HG03280 (cell line): ENCODE measurements at regions not wholly inside any gene's neighbourhood (a gene's known extent, or its start where the extent isn't known, plus 50 kb on each side); places are given as distances from the start of the nearest gene placed in this dataset.
"Not testable (repeated sequence)": the region's sequence is repeated elsewhere in the genome, so short reads cannot be mapped to it uniquely, and the experiment has no call there.

Experiments
- ATAC-seq: cut with Tn5 transposase; IDR thresholded peaks from one replicate; pipeline ENCODE4 v1.9.1; 2021; ENCODE audit warnings: mild to moderate bottlenecking, moderate library complexity; ENCODE audit not compliant: unreplicated experiment

GRCh38 chr2:153420394-153420793 lies 58.2 kb downstream of the RPRM start:
- no peak for ATAC-seq

GRCh38 chr2:153417077-153417476 lies 61.5 kb downstream of the RPRM start:
- no peak for ATAC-seq

GRCh38 chr2:153416071-153416470 lies 62.5 kb downstream of the RPRM start:
- no peak for ATAC-seq

GRCh38 chr2:153408710-153409385 lies 69.7 kb downstream of the RPRM start:
- ATAC-seq: no peak

GRCh38 chr2:153405196-153405595 lies 73.4 kb downstream of the RPRM start:
- ATAC-seq: no peak

- ATAC-seq: no peak
These were observed 73.8 kb downstream of the RPRM start for GRCh38 chr2:153404792-153405191.

- no peak for ATAC-seq
These were observed 74.6 kb downstream of the RPRM start for GRCh38 chr2:153403940-153404339.

GRCh38 chr2:153403352-153403751 lies 75.2 kb downstream of the RPRM start:
- not testable (repeated sequence) for ATAC-seq

- ATAC-seq: no peak
These were observed 83.9 kb downstream of the RPRM start for GRCh38 chr2:153394686-153395085.

- no peak for ATAC-seq
These were observed 84.3 kb downstream of the RPRM start for GRCh38 chr2:153394247-153394646.

GRCh38 chr2:153393518-153393917 lies 85.0 kb downstream of the RPRM start:
- no peak for ATAC-seq

- ATAC-seq: no peak
These were observed 87.4 kb downstream of the RPRM start for GRCh38 chr2:153391131-153391530.

- no peak for ATAC-seq
These were observed 90.3 kb downstream of the RPRM start for GRCh38 chr2:153388246-153388645.

- ATAC-seq: no peak
These were observed 91.4 kb downstream of the RPRM start for GRCh38 chr2:153387203-153387602.

GRCh38 chr2:153386481-153386897 lies 92.1 kb downstream of the RPRM start:
- no peak for ATAC-seq

- ATAC-seq: no peak
These were observed 104.9 kb downstream of the RPRM start for GRCh38 chr2:153373510-153374279.

GRCh38 chr2:153360239-153360638 lies 118.3 kb downstream of the RPRM start:
- ATAC-seq: no peak

- no peak for ATAC-seq
These were observed 124.2 kb downstream of the RPRM start for GRCh38 chr2:153354377-153354776.

GRCh38 chr2:153349603-153350002 lies 129.0 kb downstream of the RPRM start:
- ATAC-seq: no peak

GRCh38 chr2:153347818-153348495 lies 130.6 kb downstream of the RPRM start:
- no peak for ATAC-seq

GRCh38 chr2:153320879-153321278 lies 157.7 kb downstream of the RPRM start:
- no peak for ATAC-seq

- no peak for ATAC-seq
These were observed 167.1 kb downstream of the RPRM start for GRCh38 chr2:153311432-153311831.
